ENCODE measurements at regions not wholly inside any gene's neighbourhood (a gene's known extent, or its start where the extent isn't known, plus 50 kb on each side); places are given as distances from the start of the nearest gene placed in this dataset.

DNA sequence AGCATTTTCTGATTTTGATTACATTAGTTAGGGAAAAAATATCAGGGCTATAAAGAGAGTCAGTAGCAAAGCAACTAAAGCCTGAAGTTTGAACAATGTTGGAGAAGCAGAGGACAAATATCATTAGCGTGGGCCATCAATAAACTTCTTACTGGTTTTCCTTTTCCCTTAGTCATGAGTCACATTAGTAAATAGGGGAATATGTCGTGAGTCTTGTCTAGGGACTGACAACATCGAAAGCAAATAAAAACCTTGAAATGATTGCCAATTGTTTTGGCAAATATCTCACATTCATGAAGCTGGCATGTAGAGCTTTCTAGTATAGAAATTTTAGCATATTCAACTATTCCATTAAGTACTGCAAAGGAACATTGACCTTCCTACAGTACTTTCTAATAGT lies 806.0 kb upstream of the SORCS1 start:
- Histone ChIP-seq H3K27ac (ENCODE audit: low read depth, low read length) (no peak overlapping the region), H3K27me3 (replicated peaks in 1 of 4; ENCODE audit: control insufficient read depth in 3 of 4, extremely low read depth in 1 of 4, insufficient read depth in 3 of 4, low read length in 3 of 4) (no peaks in the 10 kb centered on the region), H3K9ac (replicated peaks in 1 of 4; ENCODE audit: extremely low read depth in 1 of 4, low read depth in 3 of 4, low read length in 3 of 4) (no peak overlapping the region), H2AK5ac (ENCODE audit: low read depth, low read length) (no peak overlapping the region), H3K9me3 (ENCODE audit: insufficient read depth in 2 of 2, low read depth in 1 of 2, low read length in 1 of 2) (no peaks in the 10 kb centered on the region; a peak in 1 of 4 replicates), H4K5ac (ENCODE audit: insufficient read length, low read depth, low read length) (no peak overlapping the region), H3K4me3 (ENCODE audit: extremely low read depth in 1 of 4, insufficient read depth in 2 of 4, low read depth in 3 of 4, low read length in 4 of 4) (no peak overlapping the region), H3K23me2 (ENCODE audit: low read depth, low read length) (no peaks in the 10 kb centered on the region), H2BK5ac (ENCODE audit: low read depth, low read length) (no peak overlapping the region), H3K4me2 (ENCODE audit: insufficient read depth in 1 of 2, low read depth in 2 of 2, low read length in 2 of 2) (no peak overlapping the region), H2AFZ (ENCODE audit: low read length) (no peak overlapping the region), H3K4me1 (replicated peaks in 1 of 4; ENCODE audit: control insufficient read depth in 3 of 4, insufficient read depth in 4 of 4, low read length in 3 of 4) (no peaks in the 10 kb centered on the region), H3K56ac (replicated peaks; ENCODE audit: insufficient read length, low read depth, low read length) (no peak overlapping the region), H3K23ac (ENCODE audit: insufficient read length) (no peak overlapping the region), H4K20me1 (replicated peaks in 1 of 2; ENCODE audit: control insufficient read depth in 1 of 2, insufficient read depth in 2 of 2, low read length in 2 of 2) (no peaks in the 10 kb centered on the region), H3K14ac (ENCODE audit: insufficient read length) (no peak overlapping the region), H3K36me3 (ENCODE audit: control insufficient read depth in 2 of 4, insufficient read depth in 4 of 4, low read length in 3 of 4) (no peaks in the 10 kb centered on the region), H3K18ac (ENCODE audit: extremely low read depth, low read length) (no peak overlapping the region), H3K79me2 (ENCODE audit: control insufficient read depth in 1 of 2, insufficient read depth in 2 of 2, low read length in 2 of 2) (no peaks in the 10 kb centered on the region), H2BK120ac (replicated peaks; ENCODE audit: low read depth, low read length) (no peak overlapping the region), H2BK15ac (ENCODE audit: low read length) (no peak overlapping the region), H2BK12ac (ENCODE audit: low read depth, low read length) (no peak overlapping the region), H4K91ac (replicated peaks; ENCODE audit: insufficient read length, low read length) (no peak overlapping the region), H2BK20ac (ENCODE audit: low read length) (no peak overlapping the region), H3K79me1 (ENCODE audit: low read depth, low read length) (no peaks in the 10 kb centered on the region), H3K4ac (replicated peaks; ENCODE audit: insufficient read length, low read depth, low read length) (no peak overlapping the region), H4K8ac (ENCODE audit: extremely low read depth, insufficient read depth, low read length) (no peak overlapping the region)
- ChIA-PET POLR2A (ENCODE audit: partially characterized antibody) (no interaction called here), CTCF (ENCODE audit: partially characterized antibody) (no interaction called here)
- FAIRE-seq (no peak), DNase-seq (ENCODE audit: low read depth in 1 of 2, low spot score in 2 of 2) (no peak)
- 88% methylated on average over 3 of the region's 3 CpGs; no CpG with 5 or more reads in 1 of the 2 experiments for WGBS, 2 experiments (ENCODE audit: extremely low coverage in 1 of 2, insufficient coverage in 1 of 2, insufficient read length in 1 of 2, insufficient replicate concordance in 2 of 2, low coverage in 1 of 2, low lambda C conversion rate in 2 of 2, missing lambda C conversion rate in 1 of 2)
- TF ChIP-seq JUN (IDR thresholded peaks at IDR 0.05; ENCODE audit: low read depth, low read length): no peak
